ENCODE measurements at regions not wholly inside any gene's neighbourhood (a gene's known extent, or its start where the extent isn't known, plus 50 kb on each side); places are given as distances from the start of the nearest gene placed in this dataset.
A peak's percentile ranks its signal among the peaks of the same experiment; 100 is the strongest.

GRCh38 chr2:238963161-238963970 is 115.5 kb downstream of the TWIST2 start:
- DNase-seq (ENCODE audit: low read depth in 1 of 2, low spot score in 1 of 2) = no peak

GRCh38 chr2:238963971-238964328 is 116.1 kb downstream of the TWIST2 start:
- no peak for DNase-seq (ENCODE audit: low read depth in 1 of 2, low spot score in 1 of 2)

GRCh38 chr2:238964544-238965067 is 116.7 kb downstream of the TWIST2 start:
- DNase-seq (ENCODE audit: low read depth in 1 of 2, low spot score in 1 of 2) = no peak

GRCh38 chr2:238965371-238966071 is 117.6 kb downstream of the TWIST2 start:
- DNase-seq (ENCODE audit: low read depth in 1 of 2, low spot score in 1 of 2) = no peak

- DNase-seq (ENCODE audit: low read depth in 1 of 2, low spot score in 1 of 2) = no peak
These were observed 118.4 kb downstream of the TWIST2 start for GRCh38 chr2:238966072-238966937.

GRCh38 chr2:238967031-238967977 is 119.4 kb downstream of the TWIST2 start:
- DNase-seq (ENCODE audit: low read depth in 1 of 2, low spot score in 1 of 2) = no peak

- DNase-seq (ENCODE audit: low read depth in 1 of 2, low spot score in 1 of 2) = no peak
These were observed 120.1 kb downstream of the TWIST2 start for GRCh38 chr2:238967978-238968360.

- no peak for DNase-seq (ENCODE audit: low read depth in 1 of 2, low spot score in 1 of 2)
These were observed 120.9 kb downstream of the TWIST2 start for GRCh38 chr2:238968616-238969384.

- no peak for DNase-seq (ENCODE audit: low read depth in 1 of 2, low spot score in 1 of 2)
These were observed 122.0 kb downstream of the TWIST2 start for GRCh38 chr2:238969857-238970256.

GRCh38 chr2:238970553-238971081 is 122.7 kb downstream of the TWIST2 start:
- DNase-seq (ENCODE audit: low read depth in 1 of 2, low spot score in 1 of 2) = peak in 1 of 2 donors; percentile 11

GRCh38 chr2:238971318-238972145 is 123.6 kb downstream of the TWIST2 start:
- no peak for DNase-seq (ENCODE audit: low read depth in 1 of 2, low spot score in 1 of 2)

GRCh38 chr2:238972146-238972445 is 124.2 kb downstream of the TWIST2 start:
- no peak for DNase-seq (ENCODE audit: low read depth in 1 of 2, low spot score in 1 of 2)

GRCh38 chr2:238973038-238973739 is 125.3 kb downstream of the TWIST2 start:
- DNase-seq (ENCODE audit: low read depth in 1 of 2, low spot score in 1 of 2) = no peak

GRCh38 chr2:238974081-238974480 is 126.2 kb downstream of the TWIST2 start:
- no peak for DNase-seq (ENCODE audit: low read depth in 1 of 2, low spot score in 1 of 2)

- no peak for DNase-seq (ENCODE audit: low read depth in 1 of 2, low spot score in 1 of 2)
These were observed 126.7 kb downstream of the TWIST2 start for GRCh38 chr2:238974501-238975166.

GRCh38 chr2:238975408-238975807 is 127.5 kb downstream of the TWIST2 start:
- no peak for DNase-seq (ENCODE audit: low read depth in 1 of 2, low spot score in 1 of 2)

GRCh38 chr2:238978497-238978896 is 130.6 kb downstream of the TWIST2 start:
- no peak for DNase-seq (ENCODE audit: low read depth in 1 of 2, low spot score in 1 of 2)

Data from activated T-helper 1 cell treated with anti-CD3 and anti-CD28 coated beads, Interleukin-2, amount 50 U/mL, for 16 hours (primary cell).